Large intestine (tissue), 3 donors: ENCODE measurements at regions not wholly inside any gene's neighbourhood (a gene's known extent, or its start where the extent isn't known, plus 50 kb on each side); places are given as distances from the start of the nearest gene placed in this dataset.

Experiments
- DNase-seq, 2 donors: peaks; one replicate each; pipeline versions ENCODE4 v3.0.0 to v3.0.0-alpha.2; 2013
- H3K27ac ChIP-seq: one replicate; pipeline ENCODE4 v1.5.1; 2013; ENCODE audit warnings: low read length
- H3K27me3 ChIP-seq: 2 replicates; pipeline ENCODE4 v1.6.1; 2013; ENCODE audit warnings: low read length; ENCODE audit not compliant: control insufficient read depth, insufficient read depth
- H3K36me3 ChIP-seq: 2 replicates; pipeline ENCODE4 v1.6.1; 2013; ENCODE audit warnings: low read length; ENCODE audit not compliant: control insufficient read depth, insufficient read depth
- H3K4me1 ChIP-seq: one replicate; pipeline ENCODE4 v1.6.1; 2013; ENCODE audit warnings: low read length; ENCODE audit not compliant: control insufficient read depth, insufficient read depth
- H3K4me3 ChIP-seq: one replicate; pipeline ENCODE4 v1.5.1; 2013; ENCODE audit warnings: low read length
- H3K9me3 ChIP-seq: one replicate; pipeline ENCODE4 v1.6.1; 2013; ENCODE audit warnings: mild to moderate bottlenecking, low read depth, low read length, moderate library complexity; ENCODE audit not compliant: control insufficient read depth
- WGBS: methylation state at CpG from one replicate; pipeline ENCODE4 v1.1.5; 2013; ENCODE audit warnings: low lambda C conversion rate; ENCODE audit not compliant: insufficient coverage; 5-methylcytosine and 5-hydroxymethylcytosine counted together

DNA sequence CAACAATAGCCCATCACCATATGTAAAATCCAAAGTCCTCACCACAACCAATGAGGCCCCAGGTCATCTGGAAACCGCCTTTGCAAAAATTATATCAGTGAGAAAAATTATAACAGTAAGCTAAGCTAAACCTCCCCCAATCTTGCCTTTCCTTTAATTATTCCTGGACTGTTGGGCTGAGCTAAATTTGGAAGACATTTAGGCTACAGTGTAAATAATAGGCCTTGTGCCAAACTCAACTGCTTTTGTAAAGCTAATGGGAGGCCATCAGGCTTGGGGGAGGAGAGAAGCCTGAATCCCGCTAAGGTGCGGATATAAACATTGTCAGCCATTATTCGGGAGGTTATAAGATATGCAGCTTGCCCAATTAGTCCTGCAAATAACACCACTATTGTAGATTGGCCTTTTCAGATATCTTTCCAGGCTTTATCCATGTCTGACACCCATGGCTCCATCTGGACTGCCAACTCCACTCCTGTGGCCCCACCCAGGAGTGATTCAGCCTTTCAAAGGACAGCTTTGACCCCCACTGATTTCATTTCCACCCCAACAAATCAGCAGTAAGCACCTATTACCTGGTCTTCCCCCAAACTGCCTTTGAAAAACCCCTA lies 53.0 kb upstream of the CA12 start:
- Histone ChIP-seq H3K4me3 (no peak overlapping the region), H3K27ac (no peak overlapping the region), H3K9me3 (no peaks in the 10 kb centered on the region), H3K27me3 (no peaks in the 10 kb centered on the region), H3K4me1 (peaks cover 12% of the 10 kb centered on the region), H3K36me3 (no peaks in the 10 kb centered on the region)
- whole genome bisulfite sequencing: no CpG with 5 or more reads among the region's 4 CpGs
- no peak for DNase-seq

DNA sequence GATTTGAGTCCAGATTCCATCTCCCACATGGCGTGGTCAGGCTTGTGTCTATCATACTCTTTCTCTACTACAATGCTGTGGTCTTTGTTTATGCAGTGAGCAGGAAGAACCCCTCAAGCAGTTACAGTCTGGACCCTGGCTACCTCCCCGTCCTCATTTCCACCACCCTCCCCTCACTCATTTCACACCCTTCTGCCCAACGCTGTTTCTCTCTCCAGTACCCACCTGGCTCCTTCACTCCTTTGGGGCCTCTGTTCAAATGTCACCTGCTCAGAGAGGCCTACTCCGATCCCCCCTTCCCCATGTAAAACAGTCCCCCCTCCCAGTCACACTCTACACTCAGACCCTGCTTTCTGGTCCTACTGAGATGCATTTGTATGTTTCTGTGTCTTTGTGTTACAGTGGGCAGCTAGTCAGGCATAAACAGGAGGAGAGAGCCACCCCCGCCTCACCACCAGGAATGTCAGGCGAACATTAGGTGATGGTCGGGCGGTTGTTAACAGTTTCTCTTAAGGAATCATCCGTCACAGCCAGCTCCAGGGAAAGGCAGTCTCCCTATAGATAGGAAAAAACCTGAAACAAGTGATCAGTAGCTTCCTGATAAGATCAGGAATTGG lies 53.7 kb upstream of the CA12 start:
- H3K4me1 ChIP-seq: peaks cover 12% of the 10 kb centered on the region
- no peaks in the 10 kb centered on the region for H3K36me3 ChIP-seq
- H3K9me3 ChIP-seq: no peaks in the 10 kb centered on the region
- H3K4me3 ChIP-seq: no peak overlapping the region
- H3K27ac ChIP-seq: no peak overlapping the region
- 100% methylated on average over 1 of the region's 9 CpGs for WGBS
- no peaks in the 10 kb centered on the region for H3K27me3 ChIP-seq
- no peak for DNase-seq

DNA sequence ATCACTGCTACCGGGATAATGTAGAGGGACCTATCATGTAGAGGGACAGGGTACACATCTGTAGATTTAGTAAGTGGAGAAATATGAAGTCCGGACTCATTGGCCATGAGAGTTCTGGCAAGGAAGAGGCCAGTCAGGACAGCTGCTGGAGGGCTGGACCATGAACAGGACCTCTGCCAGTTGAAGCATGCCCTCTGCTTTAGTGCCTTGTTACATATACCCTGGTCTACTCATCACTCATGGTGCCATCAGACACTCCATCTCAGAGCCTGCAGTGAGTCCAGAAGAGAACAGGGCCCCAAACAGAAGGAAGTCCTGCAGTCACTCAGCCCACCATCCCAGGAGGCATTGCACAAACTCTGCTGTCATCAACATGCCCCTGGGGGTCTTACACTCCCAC lies 54.7 kb upstream of the CA12 start:
- no peak for DNase-seq
- H3K4me3 ChIP-seq: no peak overlapping the region
- no peaks in the 10 kb centered on the region for H3K27me3 ChIP-seq
- peaks cover 12% of the 10 kb centered on the region for H3K4me1 ChIP-seq
- H3K36me3 ChIP-seq: no peaks in the 10 kb centered on the region
- WGBS: no CpG with 5 or more reads among the region's 2 CpGs
- peak overlapping the region; percentile 34 for H3K27ac ChIP-seq
- no peaks in the 10 kb centered on the region for H3K9me3 ChIP-seq

DNA sequence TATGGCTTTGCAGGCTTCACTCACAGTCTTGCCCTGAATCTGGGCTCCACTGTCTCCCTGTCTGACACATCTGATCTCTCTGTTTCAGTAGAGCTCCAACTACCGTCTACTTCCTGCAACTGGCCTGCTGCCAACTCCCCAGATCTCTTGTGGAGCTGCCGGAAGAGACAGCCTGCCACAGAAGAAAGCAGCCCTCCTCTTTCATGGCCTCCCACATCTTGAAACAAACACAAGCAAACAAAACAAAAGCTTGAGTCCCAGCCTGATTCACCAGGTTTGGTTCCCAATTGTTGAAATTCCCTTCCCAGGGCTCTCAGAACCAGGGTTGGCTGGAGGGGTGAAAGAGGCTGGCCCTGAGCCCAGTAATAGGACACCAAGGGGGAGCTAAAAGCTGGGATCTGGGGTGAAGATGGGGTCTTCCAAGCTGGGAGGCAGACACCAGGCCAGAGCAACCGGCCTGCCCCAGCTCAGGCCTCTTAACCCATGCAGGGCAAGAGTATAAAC lies 55.3 kb upstream of the CA12 start:
- peak overlapping the region; percentile 34 for H3K27ac ChIP-seq
- no peaks in the 10 kb centered on the region for H3K27me3 ChIP-seq
- peaks cover 12% of the 10 kb centered on the region for H3K4me1 ChIP-seq
- H3K9me3 ChIP-seq: no peaks in the 10 kb centered on the region
- H3K36me3 ChIP-seq: no peaks in the 10 kb centered on the region
- DNase-seq: peak; percentile 74 to 83
- no CpG with 5 or more reads among the region's 3 CpGs for WGBS
- H3K4me3 ChIP-seq: no peak overlapping the region

DNA sequence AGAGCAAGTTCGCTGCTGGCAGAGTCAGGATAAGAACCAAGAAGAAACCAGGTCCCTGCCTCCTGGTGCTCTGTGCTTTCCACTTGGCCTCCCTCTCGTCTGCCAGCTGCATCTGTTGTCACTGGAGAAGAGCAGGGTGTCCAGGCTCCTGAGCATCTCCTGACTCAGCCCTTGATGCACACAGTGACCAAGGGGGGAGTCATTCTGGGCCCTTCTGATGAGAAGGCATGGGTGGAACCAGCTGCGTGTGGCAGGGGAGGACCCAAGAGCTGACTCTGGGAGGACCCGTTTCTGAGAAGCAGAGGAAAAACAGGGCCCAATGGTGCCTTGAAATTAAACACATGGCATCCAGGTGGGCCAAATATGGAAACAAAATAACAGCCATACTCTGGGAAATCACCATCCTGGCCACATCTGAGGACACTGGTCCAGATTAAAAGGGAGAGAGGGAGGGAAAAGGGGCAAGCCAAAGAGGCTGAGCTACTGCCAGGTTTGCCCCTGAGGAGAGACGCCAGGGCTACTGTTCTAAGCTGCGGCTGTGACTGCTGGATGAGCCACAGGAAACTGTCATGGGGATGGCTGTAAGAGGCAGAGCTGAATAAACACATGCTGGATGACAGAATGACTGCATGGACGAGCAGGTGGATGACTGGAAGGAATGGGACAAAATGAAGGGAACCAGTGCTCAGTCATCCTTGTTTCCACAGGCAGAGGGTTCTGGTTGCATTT lies 58.1 kb upstream of the CA12 start:
- peaks cover 15% of the 10 kb centered on the region for H3K4me1 ChIP-seq
- no peaks in the 10 kb centered on the region for H3K36me3 ChIP-seq
- WGBS: 92% methylated on average over 2 of the region's 7 CpGs
- H3K27ac ChIP-seq: no peak overlapping the region
- no peak overlapping the region for H3K4me3 ChIP-seq
- H3K27me3 ChIP-seq: no peaks in the 10 kb centered on the region
- no peak for DNase-seq
- no peaks in the 10 kb centered on the region for H3K9me3 ChIP-seq

DNA sequence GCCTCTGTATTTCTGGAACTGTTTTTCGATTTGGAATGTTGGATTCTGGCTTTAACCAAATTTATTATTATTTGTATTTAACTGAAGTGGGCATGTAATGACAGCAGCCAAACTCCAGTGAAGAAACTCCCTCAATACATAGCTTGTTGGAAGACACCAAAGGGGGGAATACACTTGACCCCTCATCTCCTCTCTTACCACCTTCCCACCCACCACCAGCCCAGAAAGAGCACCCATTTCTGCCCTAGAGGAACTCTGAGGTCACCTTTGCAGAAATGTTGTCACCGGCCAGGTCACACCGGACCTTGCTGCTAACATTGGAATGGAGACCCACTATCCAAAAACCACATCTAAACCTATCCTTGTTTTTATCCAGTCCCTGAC lies 58.6 kb upstream of the CA12 start:
- H3K9me3 ChIP-seq: no peaks in the 10 kb centered on the region
- DNase-seq: no peak
- peaks cover 18% of the 10 kb centered on the region for H3K4me1 ChIP-seq
- no CpG with 5 or more reads among the region's 3 CpGs for WGBS
- H3K4me3 ChIP-seq: no peak overlapping the region
- H3K27ac ChIP-seq: no peak overlapping the region
- H3K36me3 ChIP-seq: no peaks in the 10 kb centered on the region
- H3K27me3 ChIP-seq: no peaks in the 10 kb centered on the region

DNA sequence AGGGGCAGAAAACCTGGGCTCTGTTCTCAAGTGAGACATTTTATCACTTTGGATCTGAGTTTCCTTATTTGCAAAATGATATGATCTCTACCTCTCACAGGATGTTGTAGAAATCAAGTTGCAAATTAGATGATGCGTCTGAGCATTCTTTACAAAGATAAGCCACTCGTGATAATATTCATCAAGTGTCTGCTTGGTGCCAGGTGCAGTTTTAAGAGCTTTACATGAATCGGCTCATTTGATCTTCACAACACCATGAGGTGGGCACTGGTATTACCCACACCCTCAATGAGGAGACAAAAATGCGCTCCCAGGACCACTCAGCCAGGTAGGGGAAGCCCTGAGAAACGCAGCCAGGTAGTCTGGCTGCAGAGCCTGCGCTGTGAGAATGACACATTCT lies 59.1 kb upstream of the CA12 start:
- no CpG with 5 or more reads among the region's 6 CpGs for WGBS
- Histone ChIP-seq H3K4me1 (peaks cover 19% of the 10 kb centered on the region), H3K9me3 (no peaks in the 10 kb centered on the region), H3K27me3 (no peaks in the 10 kb centered on the region), H3K36me3 (no peaks in the 10 kb centered on the region), H3K27ac (no peak overlapping the region), H3K4me3 (no peak overlapping the region)
- DNase-seq: no peak

DNA sequence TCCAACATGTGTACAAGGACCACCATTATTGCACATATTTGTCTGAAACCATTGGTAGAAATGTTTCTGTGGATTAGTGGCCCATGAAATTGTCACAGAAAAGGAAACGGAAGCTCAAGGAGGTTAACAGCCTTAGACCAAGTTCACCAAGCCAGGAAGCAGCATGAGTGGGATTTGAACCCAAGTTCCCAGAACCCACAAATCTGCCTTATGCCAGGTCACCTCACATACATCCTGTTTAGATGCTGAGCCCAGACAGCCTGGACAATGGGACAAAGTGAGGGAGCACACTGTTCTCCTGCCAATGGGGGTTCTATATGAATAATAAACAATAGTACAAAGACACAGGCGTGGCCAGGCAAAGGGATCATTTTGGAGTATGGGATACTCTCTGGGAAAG lies 59.6 kb upstream of the CA12 start:
- no peaks in the 10 kb centered on the region for H3K27me3 ChIP-seq
- DNase-seq: no peak

DNA sequence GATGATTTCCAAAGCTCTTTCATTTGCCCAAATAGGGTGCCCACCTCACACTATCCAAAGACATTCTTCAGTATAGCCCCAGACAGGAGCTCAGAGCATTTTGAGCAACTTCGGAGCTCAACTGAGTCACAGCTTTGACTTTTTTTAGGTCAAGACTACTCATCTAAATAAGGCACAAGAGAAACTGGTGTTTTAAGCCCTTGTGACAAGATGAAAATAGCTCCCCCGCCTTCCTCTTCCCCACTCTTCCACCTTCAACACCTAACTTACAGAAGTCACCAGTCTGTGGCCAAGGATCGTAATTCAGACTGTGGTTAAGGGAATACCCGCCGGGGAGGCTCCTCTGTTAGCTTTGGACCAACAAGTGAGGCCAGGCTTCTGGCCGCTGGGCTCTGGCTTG lies 60.4 kb upstream of the CA12 start:
- WGBS: no CpG with 5 or more reads among the region's 6 CpGs
- H3K4me3 ChIP-seq: no peak overlapping the region
- H3K27ac ChIP-seq: no peak overlapping the region
- no peaks in the 10 kb centered on the region for H3K27me3 ChIP-seq
- H3K9me3 ChIP-seq: no peaks in the 10 kb centered on the region
- no peak for DNase-seq
- H3K36me3 ChIP-seq: no peaks in the 10 kb centered on the region
- peaks cover 11% of the 10 kb centered on the region for H3K4me1 ChIP-seq

More for the DNA sequence above, 59.6 kb upstream of the CA12 start:
- Histone ChIP-seq H3K27ac (no peak overlapping the region), H3K4me1 (peaks cover 19% of the 10 kb centered on the region), H3K36me3 (no peaks in the 10 kb centered on the region), H3K9me3 (no peaks in the 10 kb centered on the region), H3K4me3 (no peak overlapping the region)
- no CpG with 5 or more reads among the region's 2 CpGs for WGBS

DNA sequence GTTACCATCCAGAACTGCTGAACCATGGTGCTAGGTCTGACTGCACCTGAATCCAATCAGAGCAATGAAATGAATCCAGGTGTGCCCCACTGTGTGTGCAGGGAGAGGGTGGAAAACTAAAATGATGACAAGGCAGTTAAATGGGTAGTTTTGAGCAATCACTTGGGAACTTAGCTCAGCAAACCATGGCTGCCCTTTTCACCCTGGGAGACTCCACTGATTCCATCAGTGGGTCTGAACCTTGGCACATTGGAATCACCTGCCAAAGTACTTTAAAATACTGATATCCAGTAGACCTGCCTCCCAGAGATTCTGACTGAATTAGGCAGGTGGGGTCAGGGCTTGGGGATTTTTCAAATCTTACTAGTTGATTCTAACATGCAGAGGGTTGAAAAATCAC lies 59.8 kb upstream of the USP3 start:
- Histone ChIP-seq H3K9me3 (no peaks in the 10 kb centered on the region), H3K27me3 (no peaks in the 10 kb centered on the region), H3K4me3 (no peak overlapping the region), H3K4me1 (peaks cover 10% of the 10 kb centered on the region), H3K27ac (no peak overlapping the region), H3K36me3 (no peaks in the 10 kb centered on the region)
- peak; percentile 57 to 69 for DNase-seq
